B cell (primary cell): ENCODE measurements at regions not wholly inside any gene's neighbourhood (a gene's known extent, or its start where the extent isn't known, plus 50 kb on each side); places are given as distances from the start of the nearest gene placed in this dataset.

ENCODE experiments used
- ATAC-seq: fragments of 200-7000 bp; cut with Tn5 transposase; one replicate; pipeline ENCODE4 v1.10.0; 2021; ENCODE audit warnings: low read depth, mild to moderate bottlenecking, moderate number of reproducible peaks, moderate library complexity
- CTCF ChIA-PET: fragments of 350-600 bp; sonication (Branson Sonifier 250); formaldehyde crosslinking; loops from one replicate; lab custom pipeline; 2021; ENCODE audit warnings: antibody characterized with exemption, inconsistent platforms; lab: Charles Lee
- POLR2A ChIA-PET: fragments of 350-600 bp; sonication (Branson Sonifier 250); formaldehyde crosslinking; loops from one replicate; lab custom pipeline; 2021; ENCODE audit warnings: antibody characterized with exemption; lab: Charles Lee
- DNase-seq: peaks from one replicate; pipeline ENCODE4 v3.0.0; 2013
- H2AFZ ChIP-seq: 2 replicates; pipeline ENCODE4 v1.6.1; 2012; ENCODE audit warnings: mild to moderate bottlenecking, low read depth, low read length; ENCODE audit not compliant: insufficient read depth, poor library complexity, severe bottlenecking
- H3K27ac ChIP-seq, 2 donors: 1 replicate in 1 of 2; 2 replicates in 1 of 2; pipeline ENCODE4 v1.5.1; 2012 to 2013; ENCODE audit warnings: low read length in 2 of 2, mild to moderate bottlenecking in 2 of 2, moderate library complexity in 1 of 2
- H3K27me3 ChIP-seq, 4 experiments: fragments of 200-600 bp in 1 of 4; sonication (generic) in 1 of 4; replicated peaks in 1 of 4; 1 replicate in 2 of 4; 2 replicates in 2 of 4; pipeline versions ENCODE4 v1.6.1 to v1.7.0; 2013 to 2016; ENCODE audit warnings: low read length in 3 of 4, mild to moderate bottlenecking in 2 of 4, mixed read lengths in 1 of 4, moderate library complexity in 1 of 4; ENCODE audit not compliant: insufficient read depth in 4 of 4, control insufficient read depth in 3 of 4; ENCODE audit errors: control extremely low read depth in 1 of 4
- H3K36me3 ChIP-seq, 2 experiments: replicated peaks in 1 of 2; 1 replicate in 1 of 2; 2 replicates in 1 of 2; pipeline versions ENCODE4 v1.6.1 to v1.7.1; 2013; ENCODE audit warnings: low read length in 1 of 2; ENCODE audit not compliant: insufficient read depth in 2 of 2, control insufficient read depth in 1 of 2; ENCODE audit errors: control extremely low read depth in 1 of 2, extremely low read depth in 1 of 2
- H3K4me1 ChIP-seq, 2 donors: fragments of 200-600 bp in 1 of 2; sonication (generic) in 1 of 2; 1 replicate in 1 of 2; 2 replicates in 1 of 2; pipeline versions ENCODE4 v1.5.1 to v1.6.1; 2013 to 2017; ENCODE audit warnings: low read length in 2 of 2; ENCODE audit not compliant: control insufficient read depth in 2 of 2, insufficient read depth in 2 of 2
- H3K4me2 ChIP-seq: replicated peaks from 2 replicates; pipeline ENCODE3; 2012; ENCODE audit warnings: mild to moderate bottlenecking, low read depth, low read length; ENCODE audit not compliant: poor library complexity, severe bottlenecking
- H3K4me3 ChIP-seq, 5 experiments: fragments of 200-600 bp in 1 of 5; sonication (generic) in 1 of 5; 1 replicate in 3 of 5; 2 replicates in 2 of 5; pipeline versions ENCODE4 v1.5.1 to v1.7.0; 2011 to 2016; ENCODE audit warnings: low read length in 4 of 5, mild to moderate bottlenecking in 4 of 5, low read depth in 2 of 5, control low read depth in 1 of 5, moderate library complexity in 1 of 5; ENCODE audit not compliant: insufficient read depth in 1 of 5; ENCODE audit errors: control extremely low read depth in 1 of 5, extremely low read depth in 1 of 5
- H3K79me2 ChIP-seq: fragments of 200-600 bp; sonication (generic); one replicate; pipeline ENCODE4 v1.6.0; 2016; ENCODE audit warnings: low read length; ENCODE audit not compliant: control insufficient read depth, insufficient read depth
- H3K9ac ChIP-seq: fragments of 200-600 bp; sonication (generic); 2 replicates; pipeline ENCODE4 v1.6.1; 2017; ENCODE audit warnings: mild to moderate bottlenecking, low read length, moderate library complexity
- H3K9me3 ChIP-seq, 3 donors: one replicate each; pipeline versions ENCODE4 v1.6.1 to v1.7.1; 2013; ENCODE audit warnings: low read length in 2 of 3; ENCODE audit not compliant: control insufficient read depth in 2 of 3, insufficient read depth in 1 of 3; ENCODE audit errors: control extremely low read depth in 1 of 3
- H4K20me1 ChIP-seq: 2 replicates; pipeline ENCODE4 v1.6.0; 2012; ENCODE audit warnings: mild to moderate bottlenecking, low read length; ENCODE audit not compliant: insufficient read depth, control insufficient read depth, poor library complexity, severe bottlenecking
- H3K27ac Mint-ChIP-seq: one replicate; pipeline ENCODE4 v1.8.0; 2021; ENCODE audit warnings: mixed read lengths
- H3K27me3 Mint-ChIP-seq: one replicate; pipeline ENCODE4 v1.8.0; 2021; ENCODE audit warnings: mixed read lengths
- H3K4me1 Mint-ChIP-seq: one replicate; pipeline ENCODE4 v1.8.0; 2021; ENCODE audit warnings: mixed read lengths
- H3K4me3 Mint-ChIP-seq: one replicate; pipeline ENCODE4 v1.8.0; 2021; ENCODE audit warnings: mixed read lengths
- H3K9me3 Mint-ChIP-seq: one replicate; pipeline ENCODE4 v1.8.0; 2022; ENCODE audit warnings: mixed read lengths; ENCODE audit not compliant: insufficient read depth
- CTCF ChIP-seq: fragments of 200-600 bp; IDR thresholded peaks from one replicate; pipeline ENCODE4 v1.8.0; 2022; ENCODE audit warnings: antibody characterized with exemption, mild to moderate bottlenecking
- EZH2 ChIP-seq: IDR thresholded peaks from 2 replicates; pipeline ENCODE4 v1.6.1; 2012; ENCODE audit warnings: borderline replicate concordance, low read depth, mild to moderate bottlenecking, moderate library complexity, low read length; ENCODE audit not compliant: insufficient read depth, poor library complexity, severe bottlenecking
- WGBS: methylation state at CpG from one replicate; pipeline ENCODE4 v1.1.5; 2013; ENCODE audit warnings: missing lambda C conversion rate; ENCODE audit not compliant: insufficient coverage; 5-methylcytosine and 5-hydroxymethylcytosine counted together
- intact Hi-C: fragments of 100-400 bp; cut with micrococcal nuclease; formaldehyde crosslinking; loops from one replicate; pipeline ENCODE4 v1.10.0; 2022

- no peaks in the 10 kb centered on the region for H4K20me1 ChIP-seq
- intact Hi-C loops = no loop called here
- TF ChIP-seq CTCF (no peak), EZH2 (no peak)
- no peak overlapping the region for H3K9ac ChIP-seq
- no peak overlapping the region for H2AFZ ChIP-seq
- H3K9me3 ChIP-seq = no peaks in the 10 kb centered on the region
- no peaks in the 10 kb centered on the region for H3K4me1 Mint-ChIP-seq
- H3K9me3 Mint-ChIP-seq = no peaks in the 10 kb centered on the region
- H3K4me3 ChIP-seq = no peak overlapping the region
- ChIA-PET CTCF (no interaction called here), POLR2A (no interaction called here)
- H3K4me2 ChIP-seq = no peak overlapping the region
- H3K27ac Mint-ChIP-seq = no peak overlapping the region
- WGBS = no CpG with 5 or more reads among the region's 2 CpGs
- DNase-seq = no peak
- peaks cover 10% of the 10 kb centered on the region for H3K27me3 Mint-ChIP-seq
- H3K79me2 ChIP-seq = no peaks in the 10 kb centered on the region
- H3K4me3 Mint-ChIP-seq = no peak overlapping the region
- no peak overlapping the region for H3K27ac ChIP-seq
- peaks cover 0 to 4% (median 0%) of the 10 kb centered on the region in 4 experiments for H3K27me3 ChIP-seq
- H3K36me3 ChIP-seq = no peaks in the 10 kb centered on the region
- ATAC-seq = no peak
- H3K4me1 ChIP-seq = no peaks in the 10 kb centered on the region
These were observed 224.1 kb downstream of the PAX3 start for GRCh38 chr2:222074674-222075073.

GRCh38 chr2:222071911-222072310 is 226.9 kb downstream of the PAX3 start:
- no peaks in the 10 kb centered on the region for H3K79me2 ChIP-seq
- no peak overlapping the region for H3K9ac ChIP-seq
- Mint-ChIP-seq H3K27me3 (peaks cover 13% of the 10 kb centered on the region), H3K4me1 (no peaks in the 10 kb centered on the region), H3K9me3 (no peaks in the 10 kb centered on the region), H3K27ac (no peak overlapping the region), H3K4me3 (no peak overlapping the region)
- no peak for DNase-seq
- H3K4me3 ChIP-seq = no peak overlapping the region
- ChIA-PET POLR2A (no interaction called here), CTCF (interaction anchor here (0.6 kb wide), 1 partner anchor 872 kb away, joined by 3 read pairs; no protein-coding TSS in a partner anchor)
- H3K36me3 ChIP-seq = no peaks in the 10 kb centered on the region
- ATAC-seq = no peak
- H2AFZ ChIP-seq = no peak overlapping the region
- WGBS = 100% methylated on average over 1 of the region's 2 CpGs
- TF ChIP-seq EZH2 = no peak
- TF ChIP-seq CTCF = no peak
- intact Hi-C loops = no loop called here
- H3K4me1 ChIP-seq = no peaks in the 10 kb centered on the region
- H3K27ac ChIP-seq = no peak overlapping the region
- peaks cover 0 to 4% (median 0%) of the 10 kb centered on the region in 4 experiments for H3K27me3 ChIP-seq
- H4K20me1 ChIP-seq = no peaks in the 10 kb centered on the region
- H3K4me2 ChIP-seq = no peak overlapping the region
- no peaks in the 10 kb centered on the region for H3K9me3 ChIP-seq
